HEK293 (cell line): ENCODE measurements at regions not wholly inside any gene's neighbourhood (a gene's known extent, or its start where the extent isn't known, plus 50 kb on each side); places are given as distances from the start of the nearest gene placed in this dataset.
A peak's percentile ranks its signal among the peaks of the same experiment; 100 is the strongest.

Source experiments
- CTCF ChIA-PET: fragments of 350-600 bp; formaldehyde crosslinking; extraction: SDS; loops from one replicate; lab custom pipeline; 2021; ENCODE audit warnings: antibody characterized with exemption; lab: Yijun Ruan, JAX
- POLR2A ChIA-PET: fragments of 300-600 bp; formaldehyde crosslinking; extraction: SDS; loops from one replicate; lab custom pipeline; 2020; ENCODE audit warnings: antibody characterized with exemption, inconsistent platforms; lab: Yijun Ruan, JAX
- H3K27ac ChIP-seq: fragments of 200-500 bp; sonication (Bioruptor generic); 2 replicates; pipeline ENCODE4 v1.5.1; 2014; ENCODE audit warnings: low read depth, low read length, control low read depth, inconsistent platforms; ENCODE audit errors: extremely low read depth
- H3K36me3 ChIP-seq, 2 experiments: fragments of 200-500 bp in 1 of 2; sonication (Bioruptor generic) in 1 of 2; 1 replicate in 1 of 2; 2 replicates in 1 of 2; pipeline ENCODE4 v1.5.1; 2014 to 2017; ENCODE audit warnings: inconsistent platforms in 2 of 2, low read length in 2 of 2; ENCODE audit not compliant: control insufficient read depth in 2 of 2, insufficient read depth in 1 of 2
- H3K4me1 ChIP-seq: fragments of 200-500 bp; sonication (Bioruptor generic); 2 replicates; pipeline ENCODE4 v1.5.1; 2014; ENCODE audit warnings: mild to moderate bottlenecking, low read length, inconsistent platforms; ENCODE audit not compliant: control insufficient read depth, insufficient read depth
- H3K4me3 ChIP-seq: 2 replicates; pipeline ENCODE4 v1.5.1; 2011; ENCODE audit warnings: low read depth, mild to moderate bottlenecking, control low read depth, low read length, moderate library complexity
- H3K9me3 ChIP-seq: fragments of 200-500 bp; sonication (Bioruptor generic); 2 replicates; pipeline ENCODE4 v1.5.1; 2014; ENCODE audit warnings: low read depth, low read length, inconsistent platforms; ENCODE audit not compliant: control insufficient read depth, insufficient read depth
- BCL11A ChIP-seq: fragments of 450-650 bp; formaldehyde crosslinking; IDR thresholded peaks from 2 replicates; pipeline ENCODE4 v1.5.1; 2016; ENCODE audit warnings: low read depth, missing biosample characterization, missing genetic modification characterization
- GLIS1 ChIP-seq: fragments of 450-650 bp; formaldehyde crosslinking; IDR thresholded peaks from 2 replicates; pipeline ENCODE4 v1.5.1; 2016; ENCODE audit warnings: missing biosample characterization, missing genetic modification characterization
- HOXC10 ChIP-seq: sonication (generic); formaldehyde crosslinking; IDR thresholded peaks from 2 replicates; pipeline ENCODE4 v1.8.1; 2023; ENCODE audit warnings: mild to moderate bottlenecking, missing genetic modification reagents
- HOXD13 ChIP-seq: sonication (generic); formaldehyde crosslinking; IDR thresholded peaks from 2 replicates; pipeline ENCODE4 v1.8.0; 2022; ENCODE audit warnings: missing genetic modification reagents, borderline replicate concordance
- KLF7 ChIP-seq: fragments of 450-650 bp; formaldehyde crosslinking; IDR thresholded peaks from 2 replicates; pipeline ENCODE4 v1.5.1; 2016; ENCODE audit warnings: missing biosample characterization, missing genetic modification characterization, borderline replicate concordance
- SP3 ChIP-seq: fragments of 450-650 bp; formaldehyde crosslinking; IDR thresholded peaks from 2 replicates; pipeline ENCODE4 v1.5.1; 2016; ENCODE audit warnings: missing biosample characterization, missing genetic modification characterization
- TCF7L2 ChIP-seq: IDR thresholded peaks from 2 replicates; pipeline ENCODE4 v1.6.1; 2011; ENCODE audit warnings: low read depth, mild to moderate bottlenecking, inconsistent platforms, low read length, moderate library complexity, borderline replicate concordance
- WT1 ChIP-seq: fragments of 450-650 bp; formaldehyde crosslinking; IDR thresholded peaks from 2 replicates; pipeline ENCODE4 v1.5.1; 2016; ENCODE audit warnings: missing biosample characterization, missing genetic modification characterization
- ZBTB26 ChIP-seq: fragments of 450-650 bp; formaldehyde crosslinking; optimal IDR thresholded peaks from 2 replicates; pipeline ENCODE3; 2016; ENCODE audit warnings: missing biosample characterization, mild to moderate bottlenecking, missing genetic modification characterization
- ZFP3 ChIP-seq: fragments of 450-650 bp; formaldehyde crosslinking; IDR thresholded peaks from 2 replicates; pipeline ENCODE4 v1.5.1; 2016; ENCODE audit warnings: low read depth, missing biosample characterization, missing genetic modification characterization
- ZIC2 ChIP-seq: fragments of 450-650 bp; formaldehyde crosslinking; IDR thresholded peaks from 2 replicates; pipeline ENCODE4 v1.5.1; 2016; ENCODE audit warnings: missing biosample characterization, missing genetic modification characterization
- ZNF132 ChIP-seq: fragments of 450-650 bp; formaldehyde crosslinking; IDR thresholded peaks from 2 replicates; pipeline ENCODE4 v1.5.1; 2017; ENCODE audit warnings: missing biosample characterization, missing genetic modification characterization, borderline replicate concordance
- ZNF146 ChIP-seq: fragments of 450-650 bp; formaldehyde crosslinking; IDR thresholded peaks from 2 replicates; pipeline ENCODE4 v1.5.1; 2016; ENCODE audit warnings: missing biosample characterization, missing genetic modification characterization
- ZNF174 ChIP-seq: fragments of 450-650 bp; formaldehyde crosslinking; IDR thresholded peaks from 2 replicates; pipeline ENCODE4 v1.5.0; 2017; ENCODE audit warnings: missing biosample characterization, mild to moderate bottlenecking, missing genetic modification characterization
- ZNF2 ChIP-seq: fragments of 450-650 bp; formaldehyde crosslinking; IDR thresholded peaks from 2 replicates; pipeline ENCODE4 v1.5.1; 2016; ENCODE audit warnings: missing biosample characterization, missing genetic modification characterization
- ZNF202 ChIP-seq: fragments of 450-650 bp; formaldehyde crosslinking; IDR thresholded peaks from 2 replicates; pipeline ENCODE4 v1.5.1; 2016; ENCODE audit warnings: missing biosample characterization, missing genetic modification characterization, borderline replicate concordance
- ZNF274 ChIP-seq, 2 experiments: fragments of 200-500 bp in 1 of 2; fragments of 450-650 bp in 1 of 2; sonication (Bioruptor generic) in 1 of 2; formaldehyde crosslinking in 1 of 2; IDR thresholded peaks; 2 replicates each; pipeline versions ENCODE4 v1.5.1 to v1.6.1; 2014 to 2016; ENCODE audit warnings: borderline replicate concordance in 1 of 2, inconsistent platforms in 1 of 2, low read length in 1 of 2, missing biosample characterization in 1 of 2, missing genetic modification characterization in 1 of 2
- ZNF302 ChIP-seq: fragments of 450-650 bp; formaldehyde crosslinking; IDR thresholded peaks from 2 replicates; pipeline ENCODE4 v1.5.1; 2016; ENCODE audit warnings: missing biosample characterization, missing genetic modification characterization, low read depth
- ZNF37A ChIP-seq: fragments of 450-650 bp; IDR thresholded peaks from 2 replicates; pipeline ENCODE4 v1.5.1; 2018; ENCODE audit warnings: missing biosample characterization, missing genetic modification characterization
- ZNF398 ChIP-seq: fragments of 450-650 bp; formaldehyde crosslinking; IDR thresholded peaks from 2 replicates; pipeline ENCODE4 v1.5.1; 2017; ENCODE audit warnings: missing biosample characterization, missing genetic modification characterization
- ZNF416 ChIP-seq: fragments of 450-650 bp; formaldehyde crosslinking; IDR thresholded peaks from 2 replicates; pipeline ENCODE4 v1.5.1; 2016; ENCODE audit warnings: missing biosample characterization, missing genetic modification characterization
- ZNF514 ChIP-seq: fragments of 450-650 bp; formaldehyde crosslinking; IDR thresholded peaks from 2 replicates; pipeline ENCODE4 v1.5.1; 2016; ENCODE audit warnings: missing biosample characterization, missing genetic modification characterization
- ZNF530 ChIP-seq: fragments of 450-650 bp; formaldehyde crosslinking; IDR thresholded peaks from 2 replicates; pipeline ENCODE4 v1.5.1; 2016; ENCODE audit warnings: low read depth, missing biosample characterization, missing genetic modification characterization
- ZNF544 ChIP-seq: fragments of 450-650 bp; formaldehyde crosslinking; IDR thresholded peaks from 2 replicates; pipeline ENCODE4 v1.5.0; 2017; ENCODE audit warnings: missing biosample characterization, missing genetic modification characterization
- ZNF558 ChIP-seq: fragments of 450-650 bp; formaldehyde crosslinking; IDR thresholded peaks from 2 replicates; pipeline ENCODE4 v1.5.1; 2016; ENCODE audit warnings: missing biosample characterization, missing genetic modification characterization
- ZNF571 ChIP-seq: fragments of 450-650 bp; formaldehyde crosslinking; IDR thresholded peaks from 2 replicates; pipeline ENCODE4 v1.5.0; 2017; ENCODE audit warnings: missing biosample characterization, missing genetic modification characterization
- ZNF626 ChIP-seq: fragments of 450-650 bp; sonication (Bioruptor Pico); formaldehyde crosslinking; IDR thresholded peaks from 2 replicates; pipeline ENCODE4 v1.5.1; 2018; ENCODE audit warnings: missing biosample characterization, missing genetic modification characterization, inconsistent platforms
- ZNF654 ChIP-seq: fragments of 450-650 bp; formaldehyde crosslinking; IDR thresholded peaks from 2 replicates; pipeline ENCODE4 v1.5.1; 2016; ENCODE audit warnings: low read depth, missing biosample characterization, missing genetic modification characterization
- ZNF701 ChIP-seq: fragments of 450-650 bp; formaldehyde crosslinking; IDR thresholded peaks from 2 replicates; pipeline ENCODE4 v1.5.1; 2016; ENCODE audit warnings: missing biosample characterization, missing genetic modification characterization
- ZNF768 ChIP-seq: fragments of 450-650 bp; formaldehyde crosslinking; IDR thresholded peaks from 2 replicates; pipeline ENCODE4 v1.5.1; 2018; ENCODE audit warnings: missing biosample characterization, mild to moderate bottlenecking, missing genetic modification characterization
- ZNF792 ChIP-seq: fragments of 450-650 bp; formaldehyde crosslinking; IDR thresholded peaks from 2 replicates; pipeline ENCODE4 v1.5.1; 2016; ENCODE audit warnings: missing biosample characterization, missing genetic modification characterization
- ZSCAN16 ChIP-seq: fragments of 450-650 bp; formaldehyde crosslinking; IDR thresholded peaks from 2 replicates; pipeline ENCODE4 v1.5.1; 2016; ENCODE audit warnings: missing biosample characterization, missing genetic modification characterization
- TF ChIP-seq, protein P1 (sequence below): fragments of 450-650 bp; formaldehyde crosslinking; IDR thresholded peaks from 2 replicates; pipeline ENCODE4 v1.5.1; 2017; ENCODE audit warnings: missing biosample characterization, missing genetic modification characterization

GRCh38 chr7:19533266-19533665, 175.6 kb downstream of the POLR1F start:
- TF ChIP-seq BCL11A (tag by site-specific recombination) (no peak), ZNF274 (IDR thresholded peaks at IDR 0.05; ENCODE audit: low read length) (no peak), ZNF274 (tag by site-specific recombination; IDR thresholded peaks at IDR 0.05; ENCODE audit: borderline replicate concordance) (no peak), WT1 (tag by site-specific recombination) (no peak), ZNF146 (peak; percentile 77), ZNF132 (tag by site-specific recombination) (no peak), ZNF530 (no peak)
- CTCF ChIA-PET: no interaction called here
- Histone ChIP-seq H3K27ac (no peak overlapping the region), H3K36me3 (no peaks in the 10 kb centered on the region), H3K4me3 (no peak overlapping the region), H3K4me1 (no peaks in the 10 kb centered on the region), H3K9me3 (no peaks in the 10 kb centered on the region)
- POLR2A ChIA-PET: no interaction called here

DNA sequence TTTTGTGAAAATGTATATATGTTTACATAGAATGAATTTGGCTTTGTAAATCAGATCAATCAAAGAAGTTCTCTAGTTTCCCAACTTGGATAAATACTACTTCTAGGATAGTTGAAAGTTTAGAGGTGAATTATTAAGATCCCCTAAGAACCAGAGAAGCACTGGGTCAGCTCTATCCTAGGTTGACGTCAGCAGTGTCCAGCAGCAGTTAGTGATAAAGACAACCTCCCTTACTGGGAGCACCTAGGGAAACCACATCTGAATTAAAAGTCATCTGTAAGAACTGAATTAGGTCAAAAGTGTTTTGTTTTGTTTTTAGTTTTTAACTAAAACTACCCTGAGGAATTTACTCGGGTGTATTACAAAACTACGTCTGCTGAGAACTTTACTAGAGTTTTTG, 178.0 kb downstream of the POLR1F start:
- H3K4me1 ChIP-seq: no peaks in the 10 kb centered on the region
- no peaks in the 10 kb centered on the region for H3K9me3 ChIP-seq
- TF ChIP-seq ZFP3 (tag by site-specific recombination): no peak
- no peak for TF ChIP-seq ZSCAN16 (tag by site-specific recombination)
- TF ChIP-seq ZNF654: no peak
- TF ChIP-seq ZNF626 (tag by site-specific recombination): no peak
- no peak for TF ChIP-seq ZNF202 (tag by site-specific recombination)
- no peak for TF ChIP-seq TCF7L2
- no peak for TF ChIP-seq ZNF174
- TF ChIP-seq ZNF302 (tag by site-specific recombination): no peak
- no peak for TF ChIP-seq ZNF37A (tag by site-specific recombination)
- TF ChIP-seq ZNF768 (tag by site-specific recombination): no peak
- no peak for TF ChIP-seq WT1 (tag by site-specific recombination)
- TF ChIP-seq ZNF416 (tag by site-specific recombination): no peak
- TF ChIP-seq ZNF792 (tag by site-specific recombination): no peak
- TF ChIP-seq, protein P1, sequence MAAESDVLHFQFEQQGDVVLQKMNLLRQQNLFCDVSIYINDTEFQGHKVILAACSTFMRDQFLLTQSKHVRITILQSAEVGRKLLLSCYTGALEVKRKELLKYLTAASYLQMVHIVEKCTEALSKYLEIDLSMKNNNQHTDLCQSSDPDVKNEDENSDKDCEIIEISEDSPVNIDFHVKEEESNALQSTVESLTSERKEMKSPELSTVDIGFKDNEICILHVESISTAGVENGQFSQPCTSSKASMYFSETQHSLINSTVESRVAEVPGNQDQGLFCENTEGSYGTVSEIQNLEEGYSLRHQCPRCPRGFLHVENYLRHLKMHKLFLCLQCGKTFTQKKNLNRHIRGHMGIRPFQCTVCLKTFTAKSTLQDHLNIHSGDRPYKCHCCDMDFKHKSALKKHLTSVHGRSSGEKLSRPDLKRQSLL (tag by site-specific recombination): no peak
- no peak for TF ChIP-seq ZBTB26 (tag by site-specific recombination)
- TF ChIP-seq ZNF701 (tag by site-specific recombination): no peak
- no peak for TF ChIP-seq ZNF544 (tag by site-specific recombination)
- no peak overlapping the region for H3K27ac ChIP-seq
- no peak overlapping the region for H3K4me3 ChIP-seq
- ChIA-PET CTCF (no interaction called here), POLR2A (no interaction called here)
- H3K36me3 ChIP-seq: no peaks in the 10 kb centered on the region

- no peaks in the 10 kb centered on the region for H3K36me3 ChIP-seq
- H3K4me1 ChIP-seq: no peaks in the 10 kb centered on the region
- ChIA-PET POLR2A (no interaction called here), CTCF (no interaction called here)
- no peaks in the 10 kb centered on the region for H3K9me3 ChIP-seq
- no peak overlapping the region for H3K27ac ChIP-seq
- H3K4me3 ChIP-seq: no peak overlapping the region
- TF ChIP-seq ZNF558 (tag by site-specific recombination) (no peak), SP3 (no peak), ZNF398 (tag by site-specific recombination) (no peak), ZIC2 (tag by site-specific recombination) (no peak), ZNF2 (tag by site-specific recombination) (no peak), KLF7 (no peak), GLIS1 (tag by site-specific recombination) (no peak), HOXC10 (CRISPR knock-in tag) (no peak), ZNF571 (tag by site-specific recombination) (no peak), ZNF514 (no peak), HOXD13 (no peak)
Measured at GRCh38 chr7:19530261-19530660, 178.6 kb downstream of the POLR1F start.
